GM12878 (cell line): ENCODE measurements at regions not wholly inside any gene's neighbourhood (a gene's known extent, or its start where the extent isn't known, plus 50 kb on each side); places are given as distances from the start of the nearest gene placed in this dataset.

Source experiments
- ATAC-seq: fragments of 200-7000 bp; cut with Tn5 transposase; 3 replicates; pipeline ENCODE4 v1.9.1; 2020; ENCODE audit warnings: mild to moderate bottlenecking, moderate library complexity
- BruUV-seq: library from RNA; stranded (reverse); fragments of 400-500 nt; replicated peaks from 2 replicates; lab custom pipeline; 2021; lab: Mats Ljungman, UMichigan
- CTCF ChIA-PET: fragments of 300-600 bp; sonication (Branson Sonifier 250); formaldehyde crosslinking; extraction: SDS; loops from one replicate; lab custom pipeline; 2021; ENCODE audit warnings: inconsistent platforms; lab: Yijun Ruan, JAX
- POLR2A ChIA-PET: fragments of 350-600 bp; formaldehyde crosslinking; extraction: SDS; loops from one replicate; lab custom pipeline; 2021; ENCODE audit warnings: inconsistent platforms; lab: Charles Lee
- RAD21 ChIA-PET: fragments of 300-600 bp; sonication (Branson Sonifier 250); formaldehyde crosslinking; loops from one replicate; lab custom pipeline; 2023; ENCODE audit warnings: antibody characterized with exemption; ENCODE audit not compliant: unreplicated experiment; lab: Charles Lee
- SMC1A ChIA-PET: fragments of 300-600 bp; sonication (Branson Sonifier 250); formaldehyde crosslinking; loops from one replicate; lab custom pipeline; 2023; ENCODE audit not compliant: unreplicated experiment, uncharacterized antibody; lab: Charles Lee
- DNase-seq: peaks from one replicate; pipeline ENCODE4 v3.0.0-alpha.2; 2011; ENCODE audit warnings: low read depth, low spot score
- FAIRE-seq: peaks from 3 replicates; lab custom pipeline; 2011; peaks lifted over from hg19 to GRCh38; lab: Jason Lieb, UNC
- H2AFZ ChIP-seq: 2 replicates; pipeline ENCODE4 v1.6.0; 2011; ENCODE audit warnings: low read depth, low read length, control low read depth; ENCODE audit not compliant: control insufficient read depth
- H3K27ac ChIP-seq: 2 replicates; pipeline ENCODE4 v1.5.1; 2011; ENCODE audit warnings: control low read depth; ENCODE audit not compliant: control insufficient read depth, insufficient read depth
- H3K27me3 ChIP-seq, 2 experiments: replicated peaks in 1 of 2; 2 replicates each; pipeline versions ENCODE4 v1.6.0 to v1.6.1; 2011; ENCODE audit warnings: low read length in 1 of 2; ENCODE audit not compliant: control insufficient read depth in 2 of 2, insufficient read depth in 2 of 2
- H3K36me3 ChIP-seq, 2 experiments: 2 replicates each; pipeline ENCODE4 v1.5.1; 2011; ENCODE audit warnings: low read length in 1 of 2; ENCODE audit not compliant: control insufficient read depth in 2 of 2, insufficient read depth in 2 of 2
- H3K4me1 ChIP-seq: 2 replicates; pipeline ENCODE4 v1.6.1; 2011; ENCODE audit warnings: mild to moderate bottlenecking, low read length, moderate library complexity, mixed read lengths; ENCODE audit not compliant: control insufficient read depth, insufficient read depth
- H3K4me2 ChIP-seq: 2 replicates; pipeline ENCODE4 v1.6.0; 2011; ENCODE audit warnings: control low read depth; ENCODE audit not compliant: control insufficient read depth, insufficient read depth
- H3K4me3 ChIP-seq: fragments of 200-600 bp; sonication (generic); 2 replicates; pipeline ENCODE4 v1.5.1; 2016
- H3K79me2 ChIP-seq: 2 replicates; pipeline ENCODE4 v1.6.0; 2011; ENCODE audit warnings: low read length; ENCODE audit not compliant: control insufficient read depth, insufficient read depth
- H3K9ac ChIP-seq: 2 replicates; pipeline ENCODE4 v1.8.0; 2011; ENCODE audit warnings: low read length, control low read depth, mixed read lengths; ENCODE audit not compliant: control insufficient read depth, insufficient read depth
- H3K9me3 ChIP-seq: replicated peaks from 3 replicates; pipeline ENCODE4 v1.5.1; 2011; ENCODE audit warnings: mild to moderate bottlenecking, low read length; ENCODE audit not compliant: control insufficient read depth, insufficient read depth
- H4K20me1 ChIP-seq: 2 replicates; pipeline ENCODE4 v1.6.0; 2011; ENCODE audit not compliant: control insufficient read depth, insufficient read depth
- BACH1 ChIP-seq: fragments of 450-650 bp; IDR thresholded peaks from 2 replicates; pipeline ENCODE4 v1.6.1; 2017; ENCODE audit warnings: mild to moderate bottlenecking, borderline replicate concordance
- BHLHE40 ChIP-seq, 2 experiments: fragments of 450-650 bp in 1 of 2; IDR thresholded peaks; 2 replicates each; pipeline ENCODE4 v1.6.1; 2011 to 2017; ENCODE audit warnings: low read depth in 2 of 2, borderline replicate concordance in 1 of 2, improper control_type of control experiment in 1 of 2, low read length in 1 of 2, mild to moderate bottlenecking in 1 of 2
- BRCA1 ChIP-seq: IDR thresholded peaks from 2 replicates; pipeline ENCODE4 v1.6.1; 2011; ENCODE audit warnings: low read depth, low read length, improper control_type of control experiment
- CBX3 ChIP-seq: fragments of 200-600 bp; sonication (generic); IDR thresholded peaks from 2 replicates; pipeline ENCODE4 v1.6.1; 2016; ENCODE audit warnings: low read depth, borderline replicate concordance
- CHD2 ChIP-seq: IDR thresholded peaks from 2 replicates; pipeline ENCODE4 v1.6.1; 2011; ENCODE audit warnings: low read depth, low read length, improper control_type of control experiment, borderline replicate concordance
- ETV6 ChIP-seq, 2 experiments: fragments of 450-650 bp in 1 of 2; IDR thresholded peaks in 1 of 2; conservative IDR thresholded peaks in 1 of 2; 2 replicates each; pipeline ENCODE4 v1.6.1; 2014; ENCODE audit warnings: antibody characterized with exemption in 1 of 2, borderline replicate concordance in 1 of 2, low read depth in 1 of 2, mild to moderate bottlenecking in 1 of 2, moderate library complexity in 1 of 2
- HDAC2 ChIP-seq: fragments of 200-600 bp; sonication (generic); IDR thresholded peaks from 2 replicates; pipeline ENCODE4 v1.6.1; 2017
- HSF1 ChIP-seq: fragments of 150-350 bp; IDR thresholded peaks from 2 replicates; pipeline ENCODE4 v1.6.1; 2014; ENCODE audit warnings: mild to moderate bottlenecking, low read depth, low read length
- KAT2A ChIP-seq: conservative IDR thresholded peaks from 2 replicates; pipeline ENCODE4 v1.6.1; 2011; ENCODE audit warnings: low read depth, low read length; ENCODE audit not compliant: control insufficient read depth
- MYB ChIP-seq: fragments of 150-350 bp; IDR thresholded peaks from 2 replicates; pipeline ENCODE4 v1.6.1; 2014; ENCODE audit warnings: mild to moderate bottlenecking, low read depth, low read length, borderline replicate concordance
- MYC ChIP-seq: IDR thresholded peaks from 2 replicates; pipeline ENCODE4 v1.6.1; 2011; ENCODE audit warnings: mild to moderate bottlenecking, low read length, moderate library complexity, inconsistent platforms; ENCODE audit not compliant: insufficient read depth, insufficient replicate concordance, insufficient read length, severe bottlenecking
- PBX3 ChIP-seq: IDR thresholded peaks from 2 replicates; pipeline ENCODE4 v1.6.1; 2011; ENCODE audit warnings: mild to moderate bottlenecking, low read depth, low read length, moderate library complexity; ENCODE audit not compliant: insufficient replicate concordance
- RBBP5 ChIP-seq: fragments of 200-600 bp; sonication (generic); conservative IDR thresholded peaks from 2 replicates; pipeline ENCODE4 v1.6.1; 2016
- RCOR1 ChIP-seq: conservative IDR thresholded peaks from 2 replicates; pipeline ENCODE4 v1.6.1; 2012; ENCODE audit warnings: low read depth, low read length, improper control_type of control experiment
- STAT1 ChIP-seq: fragments of 450-650 bp; conservative IDR thresholded peaks from 2 replicates; pipeline ENCODE4 v1.6.1; 2014; ENCODE audit warnings: antibody characterized with exemption, mild to moderate bottlenecking
- TCF12 ChIP-seq: IDR thresholded peaks from 2 replicates; pipeline ENCODE4 v1.6.1; 2011; ENCODE audit warnings: low read depth, mild to moderate bottlenecking, low read length
- ZBTB11 ChIP-seq: fragments of 450-650 bp; formaldehyde crosslinking; IDR thresholded peaks from 2 replicates; pipeline ENCODE4 v1.5.0; 2022; ENCODE audit warnings: mild to moderate bottlenecking, missing genetic modification characterization
- WGBS: methylation state at CpG from one replicate; pipeline ENCODE4 v1.1.6; 2016; ENCODE audit warnings: low lambda C conversion rate; ENCODE audit not compliant: insufficient replicate concordance, insufficient coverage; ENCODE audit errors: missing lambda C conversion rate; 5-methylcytosine and 5-hydroxymethylcytosine counted together
- in situ Hi-C: fragments of 300-500 bp; cut with MboI; formaldehyde crosslinking; loops from 9 replicates; pipeline ENCODE4 v1.14.3; 2018; ENCODE audit warnings: mixed read lengths
- intact Hi-C: fragments of 100-400 bp; cut with micrococcal nuclease; formaldehyde crosslinking; loops from one replicate; pipeline ENCODE4 v1.14.2; 2022; ENCODE audit not compliant: unreplicated experiment

GRCh38 chr3:94440767-94441493, 378.1 kb downstream of the NSUN3 start:
- no peak overlapping the region for H3K9ac ChIP-seq
- RAD21 ChIA-PET = no interaction called here
- intact Hi-C loops = no loop called here
- POLR2A ChIA-PET = no interaction called here
- H3K79me2 ChIP-seq = no peaks in the 10 kb centered on the region
- ATAC-seq (no peak), DNase-seq (no peak), FAIRE-seq (no peak)
- no peak overlapping the region for H2AFZ ChIP-seq
- CTCF ChIA-PET = no interaction called here
- H3K4me2 ChIP-seq = no peak overlapping the region
- no TSS peak for BruUV-seq
- H3K4me1 ChIP-seq = no peaks in the 10 kb centered on the region
- in situ Hi-C loops = no loop called here
- SMC1A ChIA-PET = no interaction called here
- H3K27ac ChIP-seq = no peak overlapping the region
- no peak for TF ChIP-seq TCF12
- TF ChIP-seq BRCA1 = no peak
- no peak for TF ChIP-seq MYB
- TF ChIP-seq BHLHE40 (IDR thresholded peaks at IDR 0.05; ENCODE audit: borderline replicate concordance in 1 of 2, low read depth in 2 of 2, low read length in 1 of 2) = no peak
- TF ChIP-seq ETV6 (conservative IDR thresholded peaks at IDR 0.05 in 1 of 2, IDR thresholded peaks at IDR 0.05 in 1 of 2; ENCODE audit: borderline replicate concordance in 1 of 2, low read depth in 1 of 2) = no peak
- TF ChIP-seq STAT1 = no peak
- TF ChIP-seq MYC = no peak
- TF ChIP-seq CHD2 = no peak
- no peak for TF ChIP-seq PBX3
- no peak for TF ChIP-seq ZBTB11
- no peak for TF ChIP-seq HSF1
- TF ChIP-seq KAT2A = no peak
- no peak for TF ChIP-seq RCOR1
- no peak for TF ChIP-seq CBX3
- no peak for TF ChIP-seq RBBP5
- no peak for TF ChIP-seq HDAC2
- TF ChIP-seq BACH1 = no peak
- no peaks in the 10 kb centered on the region for H3K27me3 ChIP-seq
- no peak overlapping the region for H3K4me3 ChIP-seq
- 0% methylated on average over 3 of the region's 3 CpGs for WGBS
- H3K9me3 ChIP-seq = no peaks in the 10 kb centered on the region
- no peaks in the 10 kb centered on the region for H4K20me1 ChIP-seq
- no peaks in the 10 kb centered on the region for H3K36me3 ChIP-seq
